GM19351 (cell line): ENCODE measurements at regions not wholly inside any gene's neighbourhood (a gene's known extent, or its start where the extent isn't known, plus 50 kb on each side); places are given as distances from the start of the nearest gene placed in this dataset.
"Not testable (repeated sequence)": the region's sequence is repeated elsewhere in the genome, so short reads cannot be mapped to it uniquely, and the experiment has no call there.

Experiments
- ATAC-seq: cut with Tn5 transposase; IDR thresholded peaks from one replicate; pipeline ENCODE4 v1.9.1; 2021; ENCODE audit warnings: mild to moderate bottlenecking, moderate library complexity; ENCODE audit not compliant: unreplicated experiment

DNA sequence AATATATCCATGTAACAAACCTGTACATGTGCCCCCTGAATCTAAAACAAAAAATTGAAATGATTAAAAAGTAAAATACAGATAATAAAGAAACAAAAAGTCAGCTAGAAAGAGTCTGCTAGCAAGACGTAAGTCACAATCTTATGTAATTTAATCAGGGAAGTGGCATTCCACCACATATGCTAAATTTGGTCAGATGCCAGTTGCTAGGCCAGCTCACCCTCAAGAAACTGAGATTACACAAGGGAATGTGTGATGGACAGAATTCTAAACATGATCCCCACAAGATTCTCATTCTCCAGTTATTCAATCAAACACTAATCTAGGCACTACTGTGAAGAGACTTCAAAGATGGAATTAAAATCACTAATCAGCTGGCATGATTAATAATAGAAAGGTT, 689.3 kb downstream of the CENPC start:
- ATAC-seq = no peak

DNA sequence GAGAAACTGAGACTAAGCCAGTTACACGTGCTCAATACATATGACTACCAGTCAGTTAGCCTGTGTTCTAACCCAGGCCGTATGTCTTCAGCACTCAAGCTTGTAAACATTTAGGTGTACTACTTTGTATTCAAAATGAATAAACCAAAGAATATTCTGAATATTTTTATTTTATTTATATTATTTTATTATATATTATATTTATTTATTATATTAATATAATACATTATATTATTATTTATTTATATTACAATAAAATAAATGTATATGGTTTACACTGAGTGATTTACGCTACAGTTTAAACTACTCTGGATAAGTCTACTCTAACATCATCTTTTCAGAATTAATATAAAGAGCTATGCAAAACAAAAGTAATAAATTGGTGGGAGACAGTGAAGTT, 691.5 kb downstream of the CENPC start:
- ATAC-seq = no peak

DNA sequence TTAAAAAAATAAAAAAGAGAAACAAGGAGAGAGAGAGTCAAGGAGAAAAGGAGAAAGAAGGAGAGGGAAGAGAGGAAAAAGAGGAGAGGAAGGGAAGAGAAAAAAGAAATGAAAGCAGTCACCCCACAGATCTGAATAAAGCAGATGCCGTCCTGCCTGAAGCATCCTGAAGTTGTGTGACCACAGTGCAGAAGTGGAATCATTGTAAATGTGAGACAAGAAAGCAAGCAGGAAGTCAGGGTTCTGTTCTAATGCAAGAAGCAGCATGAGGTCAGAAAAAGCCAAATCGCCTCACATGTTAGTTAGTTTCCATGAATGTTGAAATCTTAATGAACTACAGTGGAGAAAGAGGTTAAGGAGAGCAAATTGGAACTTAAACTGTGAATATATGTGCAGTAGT, 692.5 kb downstream of the CENPC start:
- ATAC-seq = no peak

DNA sequence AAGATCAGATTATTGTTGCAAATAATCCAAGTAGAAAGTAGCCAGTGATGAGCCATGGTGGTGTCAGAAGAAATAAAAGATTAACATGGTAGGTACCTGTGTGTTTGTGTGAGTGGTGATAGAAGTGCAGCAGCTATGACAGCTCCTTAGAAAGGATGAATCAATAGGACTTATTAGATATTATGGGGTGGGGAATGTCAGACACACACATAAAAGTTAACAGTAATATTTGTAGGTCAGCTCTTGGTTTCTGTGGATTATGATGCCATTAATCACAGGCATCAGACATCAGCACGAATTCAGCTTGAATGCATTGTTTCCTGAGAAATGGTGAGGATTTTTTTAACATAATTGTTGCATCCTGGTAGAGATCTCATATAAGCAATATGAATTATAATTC, 695.7 kb downstream of the CENPC start:
- no peak for ATAC-seq

DNA sequence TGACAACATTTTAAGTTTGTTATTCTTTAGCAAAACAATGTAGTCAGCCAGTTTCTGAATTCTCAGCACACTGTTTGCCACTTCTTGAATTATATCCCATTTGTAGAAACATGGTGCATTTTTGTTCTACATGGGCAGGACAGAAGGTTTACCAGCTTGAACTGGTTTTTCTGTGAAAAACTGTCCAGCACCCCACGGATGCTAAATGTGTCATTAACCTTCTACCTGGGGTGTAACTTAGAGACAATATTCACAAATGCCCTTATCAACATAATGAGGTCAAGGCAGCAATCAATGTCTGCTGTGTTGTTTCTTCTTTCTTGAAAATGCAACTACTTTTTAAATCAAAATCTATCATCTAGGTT, 702.6 kb downstream of the CENPC start:
- ATAC-seq = no peak

DNA sequence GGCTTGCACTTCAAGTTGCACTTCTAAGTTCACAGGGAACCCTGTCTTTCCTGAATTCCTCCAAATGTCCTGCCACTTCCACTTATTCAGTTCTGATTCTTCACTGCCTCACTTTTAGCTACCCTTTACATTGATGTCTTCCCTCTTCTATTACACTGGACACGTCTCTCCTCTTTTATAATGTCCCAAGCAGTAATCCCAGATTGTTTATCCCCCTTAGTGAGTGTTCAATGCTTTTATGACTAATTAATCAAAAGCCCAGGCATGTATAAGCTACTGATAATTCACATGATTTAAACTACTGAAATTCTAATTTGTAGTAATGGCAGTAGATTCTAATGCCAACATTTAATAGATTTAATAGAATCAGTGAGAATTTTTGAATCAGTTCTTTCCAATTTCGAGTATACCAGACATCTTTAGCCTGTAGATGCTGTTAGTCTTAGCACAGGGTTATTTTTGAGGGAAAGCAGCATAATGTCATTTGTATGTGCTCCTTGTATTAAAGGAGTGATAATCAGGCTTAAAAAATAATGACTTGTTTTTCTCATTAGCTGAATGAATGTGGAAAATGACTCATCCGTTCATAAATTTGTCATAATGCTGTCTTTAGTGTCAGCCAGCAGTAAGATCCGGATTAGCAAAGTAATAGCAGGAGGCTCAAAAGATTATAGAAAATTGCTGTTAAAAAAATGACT, 703.1 kb downstream of the CENPC start:
- no peak for ATAC-seq

DNA sequence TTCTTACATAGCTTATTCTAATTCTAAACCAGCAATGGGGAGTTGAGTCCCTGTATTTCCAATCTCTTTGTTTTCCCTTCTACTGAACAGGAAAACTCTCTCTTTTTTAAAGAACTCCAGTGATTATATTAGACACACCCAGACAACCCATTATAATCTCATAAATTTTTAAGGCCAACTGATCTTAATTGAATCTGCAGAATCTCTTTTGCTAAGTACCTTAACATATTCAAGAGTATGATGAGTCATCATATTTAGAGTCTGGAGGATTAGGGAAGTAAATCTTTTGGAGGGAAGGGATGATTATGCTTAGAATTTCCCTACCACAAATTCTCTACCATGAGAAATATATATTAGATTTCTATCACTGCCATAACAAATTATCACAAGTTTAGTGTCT, 705.1 kb downstream of the CENPC start:
- no peak for ATAC-seq

DNA sequence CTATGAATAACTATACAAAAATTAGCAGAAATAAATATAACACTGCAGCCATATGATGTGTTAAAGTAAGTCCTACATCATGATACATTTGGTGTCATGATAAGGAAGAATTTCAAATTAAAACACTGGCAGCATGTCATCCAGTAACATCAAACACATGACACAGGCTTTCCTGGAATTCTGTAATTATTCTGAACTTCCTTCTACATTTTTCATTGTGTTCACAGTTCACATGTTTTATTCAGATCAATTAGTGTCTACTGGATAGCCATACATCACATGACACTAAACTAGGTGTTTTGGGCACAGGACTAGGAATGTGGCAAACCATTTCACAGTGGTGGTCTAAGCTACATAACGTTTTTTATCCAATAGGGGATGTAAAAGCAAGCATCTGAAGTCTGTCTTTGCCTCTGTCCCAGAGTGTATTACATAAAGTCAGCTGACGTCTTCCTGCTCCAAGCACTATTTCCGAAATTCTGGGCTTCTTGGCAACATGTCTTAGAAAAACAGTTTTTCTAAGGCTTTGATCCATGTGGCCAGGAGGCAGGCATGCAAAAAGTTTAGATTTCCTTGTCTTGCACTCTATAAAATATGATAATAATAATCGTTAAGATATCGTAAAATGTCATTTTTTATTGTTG, 707.9 kb downstream of the CENPC start:
- ATAC-seq = no peak

DNA sequence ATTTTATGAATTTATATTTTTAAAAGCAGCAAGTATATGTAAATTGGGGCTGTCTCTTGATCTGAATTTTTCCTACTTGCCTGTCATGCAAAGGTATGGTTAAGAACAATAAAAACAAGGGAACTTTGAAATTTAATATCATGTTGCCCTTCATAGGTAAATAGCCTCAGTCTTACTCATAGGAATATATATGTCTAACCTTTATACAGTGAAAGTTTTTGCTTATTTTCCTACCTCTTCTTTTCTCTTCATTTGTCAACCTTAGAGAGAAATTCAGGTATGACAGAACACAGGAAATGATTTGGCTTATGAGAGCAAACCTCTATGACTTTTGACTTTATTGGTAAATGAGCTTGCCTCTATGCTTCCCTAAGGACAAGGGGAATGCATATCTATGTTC, 716.0 kb downstream of the CENPC start:
- no peak for ATAC-seq

DNA sequence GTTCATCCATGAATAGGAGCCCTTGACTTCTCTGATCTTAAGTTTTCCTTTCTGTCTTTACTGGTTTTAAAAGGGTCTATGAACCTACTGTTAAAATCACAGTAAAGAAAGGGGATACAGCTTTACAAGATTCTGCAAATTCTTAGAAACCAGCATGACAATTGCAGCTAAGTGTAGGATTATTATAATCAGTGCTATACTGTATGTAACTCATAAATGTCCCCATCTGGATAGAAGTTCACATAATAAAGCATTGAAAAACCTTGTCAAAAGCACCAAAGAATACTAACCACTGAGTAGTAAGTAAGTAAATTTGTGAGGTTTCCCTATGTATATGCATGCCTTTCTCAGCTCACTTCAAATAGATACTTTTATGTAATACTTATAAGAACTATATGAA, 724.6 kb downstream of the CENPC start:
- ATAC-seq = no peak

DNA sequence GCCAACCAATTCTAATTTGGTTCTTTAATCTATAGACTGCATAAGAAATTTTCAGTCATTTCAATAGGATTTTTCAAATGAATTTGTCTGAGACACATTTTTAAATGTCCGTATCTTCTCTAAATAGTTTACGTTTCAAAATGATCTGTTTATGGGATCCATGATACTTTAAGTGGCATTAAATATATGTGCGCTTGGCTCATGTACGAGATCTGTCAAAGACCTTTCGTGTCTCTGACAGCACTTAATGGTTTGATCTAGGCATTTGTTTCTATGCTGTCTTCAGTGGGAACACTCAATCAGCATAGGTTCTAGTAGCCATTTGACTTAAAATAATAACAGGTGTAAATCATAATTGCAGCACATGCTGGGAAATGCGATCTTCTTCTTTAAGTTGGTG, 731.0 kb downstream of the CENPC start:
- no peak for ATAC-seq

DNA sequence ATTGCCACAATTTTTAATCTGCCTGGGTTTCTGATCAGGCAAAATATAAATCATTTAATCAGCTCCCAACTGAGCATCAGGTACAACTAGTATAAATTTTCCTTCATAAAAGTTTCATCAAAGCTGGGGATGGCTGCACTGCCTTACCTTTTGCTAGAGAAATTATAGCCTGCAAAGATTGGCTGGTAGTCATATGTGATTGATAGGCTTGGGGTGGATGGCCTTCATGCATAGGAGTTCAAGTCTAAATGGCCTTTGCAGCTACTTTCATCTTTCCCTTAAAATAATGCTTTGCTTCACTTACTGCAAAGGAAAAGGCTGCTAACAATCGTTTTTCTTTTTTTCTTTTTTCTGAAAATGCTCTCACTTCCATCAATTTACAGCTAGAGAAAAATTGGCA, 739.7 kb downstream of the CENPC start:
- ATAC-seq = no peak

DNA sequence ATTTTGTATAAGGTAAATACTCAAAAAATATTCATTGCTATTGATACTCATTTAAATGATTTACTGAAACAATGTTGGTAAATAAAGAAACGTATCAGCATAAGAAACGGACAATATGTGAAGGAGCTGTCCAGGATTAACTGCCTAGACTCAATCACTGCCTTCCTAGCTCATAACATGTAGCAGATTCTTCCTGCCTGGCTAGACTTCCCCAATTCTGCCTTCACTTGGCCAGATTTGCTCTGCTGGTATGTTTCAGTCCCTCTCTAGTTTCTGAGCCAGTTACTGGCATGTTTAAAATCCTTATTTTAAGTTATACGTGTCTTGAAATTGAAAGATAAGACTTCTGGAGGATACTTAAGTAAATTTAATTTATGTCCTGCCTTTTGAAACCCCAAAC, 740.3 kb downstream of the CENPC start:
- ATAC-seq = no peak

DNA sequence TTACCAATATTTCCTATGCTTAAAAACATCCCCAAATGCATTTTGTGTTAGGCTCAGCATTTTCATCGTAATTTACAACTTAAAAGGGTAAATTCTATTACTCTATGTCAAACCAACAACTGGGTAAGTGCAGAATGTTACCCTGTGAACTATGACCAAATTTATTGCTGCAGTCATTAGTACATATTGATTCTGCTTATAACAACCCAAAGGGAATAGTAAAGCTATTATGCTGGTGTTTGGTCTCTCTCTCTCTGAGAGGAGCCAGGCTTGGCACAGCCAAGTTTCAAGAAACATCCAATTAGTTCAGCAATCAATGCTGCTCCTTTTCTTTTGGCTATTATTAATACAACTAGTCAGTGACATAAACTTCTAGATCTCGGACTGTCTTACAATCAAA, 747.7 kb downstream of the CENPC start:
- no peak for ATAC-seq

DNA sequence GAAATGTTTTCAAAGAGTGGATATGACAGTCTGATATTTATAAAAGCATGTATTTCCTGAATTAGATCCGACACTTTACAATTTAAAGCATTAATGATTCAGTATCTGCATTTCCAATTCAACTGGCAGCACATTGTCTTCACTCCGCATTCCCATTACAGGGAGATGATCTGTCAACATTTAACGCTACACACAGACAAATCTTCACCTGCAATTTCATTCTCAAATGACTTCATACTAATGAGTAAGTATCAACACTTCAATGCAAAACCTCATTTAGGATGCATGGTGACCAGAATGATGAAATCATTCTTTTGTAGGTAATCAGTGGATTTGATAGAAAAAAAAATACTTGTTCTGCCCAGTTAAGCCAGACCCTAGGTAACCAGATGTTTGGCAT, 749.6 kb downstream of the CENPC start:
- ATAC-seq = no peak

DNA sequence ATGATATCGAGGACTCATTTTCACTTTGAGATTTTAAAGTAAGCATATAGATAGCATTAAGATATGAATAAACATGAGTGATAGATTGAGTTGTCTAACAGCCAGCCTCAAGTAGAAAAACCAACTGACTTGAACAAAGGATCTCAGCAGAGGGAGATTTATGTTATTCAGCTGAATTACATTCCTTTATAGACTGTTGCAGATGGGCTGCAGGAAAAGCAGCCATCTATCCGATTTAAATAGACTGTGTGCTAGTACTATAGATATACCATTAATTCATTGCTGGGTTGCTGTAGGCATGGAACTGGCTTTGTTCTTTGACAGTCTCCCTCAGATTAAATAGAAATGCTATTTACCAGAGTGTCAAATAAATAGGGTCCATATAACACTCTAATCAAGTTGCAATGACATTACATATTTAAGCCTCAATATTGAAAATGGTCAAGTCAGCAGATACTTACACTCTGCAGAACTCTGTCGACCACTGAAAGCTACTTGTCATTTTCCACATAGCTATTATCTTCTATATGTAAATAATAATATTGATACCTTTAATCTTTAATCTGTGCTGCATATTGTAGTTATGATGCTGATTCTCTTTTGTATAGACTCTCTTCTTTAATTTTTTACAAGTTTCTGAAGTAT, 750.8 kb downstream of the CENPC start:
- no peak for ATAC-seq

DNA sequence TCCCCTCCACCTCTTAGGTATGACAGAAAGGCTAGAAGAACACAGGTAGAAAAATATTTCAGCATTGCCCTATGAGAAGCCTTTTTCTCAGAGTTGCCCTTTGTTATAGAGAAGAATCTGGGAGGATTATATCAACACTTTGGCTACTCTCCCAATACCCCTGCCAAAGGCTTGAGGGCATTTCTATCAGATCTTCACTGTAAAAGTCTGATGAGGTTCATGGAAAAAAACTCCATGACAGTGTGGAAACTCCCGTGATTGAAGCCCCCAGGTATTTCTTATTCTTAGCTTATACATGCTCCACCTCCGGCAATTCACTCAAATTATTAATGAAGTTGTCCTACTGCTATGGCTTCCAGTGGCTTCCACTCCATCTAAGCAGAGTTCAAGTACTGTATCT, 753.6 kb downstream of the CENPC start:
- no peak for ATAC-seq

DNA sequence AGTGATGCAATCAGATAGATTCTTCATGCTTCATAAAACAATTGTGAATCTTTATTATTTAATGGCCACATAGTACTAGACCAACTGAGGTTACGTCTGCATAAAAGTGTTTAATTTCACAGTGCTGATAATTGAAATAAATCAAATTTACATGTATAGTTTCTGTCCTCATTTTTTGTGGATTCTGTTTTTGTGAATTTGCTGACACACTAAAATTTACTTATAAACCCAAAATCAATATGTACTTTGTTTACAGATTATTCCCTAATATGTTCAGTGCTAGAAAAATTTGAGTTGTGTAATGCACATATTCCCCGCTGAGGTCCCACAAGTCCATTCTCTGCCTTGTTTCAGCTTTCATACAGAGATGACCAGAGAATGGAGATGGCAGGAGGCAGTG, 759.8 kb downstream of the CENPC start:
- ATAC-seq = no peak

DNA sequence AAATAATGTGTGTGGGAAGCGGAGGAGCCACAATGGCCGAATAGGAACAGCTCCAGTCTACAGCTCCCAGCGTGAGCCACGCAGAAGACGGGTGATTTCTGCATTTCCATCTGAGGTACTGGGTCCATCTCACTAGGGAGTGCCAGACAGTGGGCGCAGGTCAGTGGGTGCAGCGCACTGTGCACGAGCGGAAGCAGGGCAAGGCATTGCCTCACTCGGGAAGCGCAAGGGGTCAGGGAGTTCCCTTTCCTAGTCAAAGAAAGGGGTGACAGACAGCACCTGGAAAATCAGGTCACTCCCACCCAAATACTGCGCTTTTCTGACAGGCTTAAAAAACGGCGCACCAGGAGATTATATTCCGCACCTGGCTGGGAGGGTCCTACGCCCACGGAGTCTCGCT, 762.6 kb downstream of the CENPC start:
- not testable (repeated sequence) for ATAC-seq

DNA sequence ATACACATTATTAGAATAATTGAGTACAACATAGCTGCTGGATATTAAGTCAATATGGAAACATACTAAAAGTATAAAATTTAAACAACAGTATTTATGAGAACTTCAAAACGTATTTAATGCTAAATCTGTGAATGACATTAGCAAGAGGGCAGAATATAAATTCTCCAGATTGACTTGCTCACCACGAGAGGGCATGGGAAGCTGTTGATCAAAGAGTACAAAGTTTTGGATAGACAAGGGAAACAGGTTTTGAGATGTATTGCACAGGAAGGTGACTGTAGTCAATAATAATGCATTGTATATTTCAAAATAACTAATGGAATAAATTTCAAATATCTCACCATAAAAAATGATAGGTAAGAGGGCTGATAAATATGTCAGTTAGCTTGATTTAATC, 768.2 kb downstream of the CENPC start:
- ATAC-seq = no peak

DNA sequence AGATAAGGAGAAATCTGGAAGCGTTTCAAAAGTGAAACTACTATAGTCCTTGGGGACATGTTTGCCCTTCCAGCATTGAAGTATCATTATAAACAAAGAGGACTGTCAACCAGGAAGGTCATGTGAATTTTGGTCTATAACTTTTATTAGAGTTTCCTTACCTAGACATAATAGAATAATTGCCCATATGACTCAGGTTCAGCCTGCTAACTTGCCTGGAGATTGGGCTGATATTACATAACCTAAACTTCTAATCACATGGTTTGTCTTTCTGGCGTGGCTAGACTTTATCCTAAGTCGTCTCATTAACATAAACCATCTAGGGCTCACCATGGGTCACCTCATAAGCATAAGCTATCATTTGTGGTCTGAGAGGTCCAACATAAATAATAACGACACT, 775.9 kb downstream of the CENPC start:
- ATAC-seq = no peak

DNA sequence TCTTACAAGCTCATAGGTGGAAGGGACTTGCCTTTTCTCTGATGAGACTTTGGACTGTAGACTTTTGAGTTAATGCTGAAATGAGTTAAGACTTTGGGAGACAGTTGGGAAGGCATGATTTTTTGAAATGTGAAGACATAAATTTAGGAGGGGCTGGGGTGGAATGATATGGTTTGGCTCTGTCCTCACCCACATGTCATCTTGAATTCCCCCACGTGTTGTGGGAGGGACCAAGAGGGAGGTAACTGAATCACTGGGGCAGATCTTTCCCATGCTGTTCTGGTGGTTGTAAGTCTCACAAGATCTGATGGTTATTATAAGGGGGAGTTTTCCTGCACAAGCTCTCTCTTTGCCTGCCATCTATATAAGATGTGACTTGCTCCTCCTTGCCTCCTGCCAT, 777.9 kb downstream of the CENPC start:
- no peak for ATAC-seq

DNA sequence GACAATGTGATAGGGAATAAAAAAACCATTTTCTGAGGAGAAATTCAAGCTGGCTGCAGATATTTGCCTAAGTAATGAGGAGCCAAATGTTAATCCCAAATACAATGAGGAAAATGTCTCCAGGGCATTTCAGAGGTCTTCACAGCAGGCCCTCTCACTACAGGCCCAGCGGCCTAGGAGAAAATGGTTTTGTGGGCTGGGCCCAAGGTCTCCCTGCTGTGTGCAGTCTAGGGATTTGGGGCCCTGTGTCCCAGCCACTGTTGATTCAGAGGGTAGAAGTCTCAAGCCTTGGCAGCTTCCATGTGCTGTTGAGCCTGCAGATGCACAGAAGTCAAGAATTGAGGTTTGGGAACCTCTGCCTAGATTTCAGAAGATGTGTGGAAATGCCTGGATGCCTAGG, 778.7 kb downstream of the CENPC start:
- no peak for ATAC-seq
